ENCODE measurements at regions not wholly inside any gene's neighbourhood (a gene's known extent, or its start where the extent isn't known, plus 50 kb on each side); places are given as distances from the start of the nearest gene placed in this dataset.

DNA sequence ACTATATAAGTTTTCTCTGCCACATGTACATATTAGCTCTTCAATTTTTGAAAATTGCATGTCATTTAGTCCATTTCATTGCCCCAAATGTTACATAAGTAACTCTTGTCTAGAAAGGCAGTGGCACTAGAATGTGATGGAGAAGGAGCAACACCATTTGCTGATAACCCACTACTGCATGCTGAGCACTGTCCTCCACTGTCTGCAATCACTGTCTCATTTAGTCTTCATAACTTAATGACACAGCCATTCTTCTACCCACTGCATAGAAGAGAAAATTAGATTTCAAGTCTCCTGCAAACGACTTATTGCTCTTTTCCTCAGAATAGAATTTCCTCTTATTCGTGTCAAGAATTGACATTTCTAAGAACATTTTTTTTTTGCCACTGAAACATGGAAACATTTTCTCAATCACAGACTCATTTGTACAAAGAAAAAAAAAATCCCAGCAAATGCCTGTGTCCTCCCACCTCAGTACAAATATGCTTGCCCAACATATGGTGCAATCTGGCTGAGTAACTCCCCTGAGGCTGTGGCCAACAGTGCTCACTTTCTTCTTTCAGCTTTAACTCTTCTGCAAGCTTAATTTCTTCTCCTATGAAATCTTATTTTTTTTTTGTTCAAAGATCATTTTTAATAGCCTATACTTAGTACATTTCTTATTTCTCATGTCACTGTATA, 768.6 kb upstream of the HS6ST1 start:
- TF ChIP-seq, protein P1, sequence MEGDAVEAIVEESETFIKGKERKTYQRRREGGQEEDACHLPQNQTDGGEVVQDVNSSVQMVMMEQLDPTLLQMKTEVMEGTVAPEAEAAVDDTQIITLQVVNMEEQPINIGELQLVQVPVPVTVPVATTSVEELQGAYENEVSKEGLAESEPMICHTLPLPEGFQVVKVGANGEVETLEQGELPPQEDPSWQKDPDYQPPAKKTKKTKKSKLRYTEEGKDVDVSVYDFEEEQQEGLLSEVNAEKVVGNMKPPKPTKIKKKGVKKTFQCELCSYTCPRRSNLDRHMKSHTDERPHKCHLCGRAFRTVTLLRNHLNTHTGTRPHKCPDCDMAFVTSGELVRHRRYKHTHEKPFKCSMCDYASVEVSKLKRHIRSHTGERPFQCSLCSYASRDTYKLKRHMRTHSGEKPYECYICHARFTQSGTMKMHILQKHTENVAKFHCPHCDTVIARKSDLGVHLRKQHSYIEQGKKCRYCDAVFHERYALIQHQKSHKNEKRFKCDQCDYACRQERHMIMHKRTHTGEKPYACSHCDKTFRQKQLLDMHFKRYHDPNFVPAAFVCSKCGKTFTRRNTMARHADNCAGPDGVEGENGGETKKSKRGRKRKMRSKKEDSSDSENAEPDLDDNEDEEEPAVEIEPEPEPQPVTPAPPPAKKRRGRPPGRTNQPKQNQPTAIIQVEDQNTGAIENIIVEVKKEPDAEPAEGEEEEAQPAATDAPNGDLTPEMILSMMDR (IDR thresholded peaks at IDR 0.05; ENCODE audit: low read depth, low read length), result no peak
- no peak for TF ChIP-seq EZH2phosphoT487 (IDR thresholded peaks at IDR 0.05; ENCODE audit: low read depth)
